ENCODE measurements at regions not wholly inside any gene's neighbourhood (a gene's known extent, or its start where the extent isn't known, plus 50 kb on each side); places are given as distances from the start of the nearest gene placed in this dataset.

GRCh38 chr6:159099276-159099675 is 54.5 kb upstream of the TAGAP start:
- no peak for DNase-seq

- no peak for DNase-seq
Observed at GRCh38 chr6:159098636-159099106, 53.9 kb upstream of the TAGAP start.

- DNase-seq, result no peak
Observed at GRCh38 chr6:159097256-159097655, 52.5 kb upstream of the TAGAP start.

DNA sequence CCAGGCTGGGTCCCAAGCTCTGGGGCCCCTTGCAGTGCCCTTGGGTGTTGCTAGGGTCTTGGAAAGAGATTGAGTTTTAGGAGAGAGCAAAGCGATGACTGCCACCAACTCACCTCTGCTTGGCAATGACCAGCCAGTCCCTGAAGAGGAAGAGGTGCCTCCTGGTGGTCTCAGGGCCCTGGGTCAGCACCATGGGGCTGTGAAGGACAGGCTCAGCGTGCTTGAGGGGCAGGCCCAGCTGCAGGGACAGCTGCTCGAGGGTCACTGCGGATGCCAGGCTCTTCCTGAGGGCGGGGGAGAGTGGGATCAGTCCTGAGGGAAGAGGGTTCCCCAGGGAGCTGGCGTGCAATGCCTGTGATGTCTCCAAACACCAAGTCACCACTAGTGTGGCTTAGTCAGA is 50.8 kb upstream of the TAGAP start:
- DNase-seq, result peak; percentile 70

GRCh38 chr6:159094444-159095252 is 49.9 kb upstream of the TAGAP start:
- DNase-seq, result peak; percentile 54
